ENCODE measurements at regions not wholly inside any gene's neighbourhood (a gene's known extent, or its start where the extent isn't known, plus 50 kb on each side); places are given as distances from the start of the nearest gene placed in this dataset.

DNA sequence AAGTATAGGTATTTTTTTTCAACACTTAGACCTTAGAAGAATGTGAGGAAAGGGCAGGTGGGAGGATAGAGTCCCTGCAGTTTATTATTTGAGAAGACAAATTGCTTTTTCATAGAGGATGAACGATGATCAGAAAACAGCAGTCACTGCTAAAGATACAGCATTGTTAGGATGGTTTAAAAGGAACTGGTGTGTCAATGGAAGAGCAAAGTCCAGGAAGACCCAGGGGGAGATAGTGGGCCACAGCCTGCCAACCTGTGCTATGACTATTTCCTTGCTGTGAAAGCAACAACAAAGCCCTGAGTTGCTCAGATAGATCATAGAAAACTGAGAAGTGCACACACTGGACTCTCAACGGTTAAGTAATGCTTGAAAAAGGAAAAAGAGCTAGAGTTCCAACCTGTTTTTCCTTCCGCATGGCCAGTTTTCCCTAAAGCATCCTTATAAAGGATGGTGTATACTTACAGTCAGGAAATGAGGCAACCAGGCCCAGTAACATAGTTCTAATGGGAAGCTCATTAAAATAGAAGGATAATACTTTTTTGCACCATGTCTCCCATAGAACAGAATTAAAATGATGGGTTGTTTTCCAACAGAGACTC is 153.8 kb downstream of the CEMIP2 start:
- Histone ChIP-seq H2AFZ (no peak overlapping the region), H3K4me2 (no peak overlapping the region), H3K4me3 (no peak overlapping the region), H3K79me2 (no peaks in the 10 kb centered on the region), H3K27ac (no peak overlapping the region), H3K9me2 (replicated peaks; ENCODE audit: insufficient read depth) (no peaks in the 10 kb centered on the region), H3K9me3 (ENCODE audit: low read depth) (no peaks in the 10 kb centered on the region), H4K20me1 (ENCODE audit: insufficient read depth, poor library complexity, severe bottlenecking) (no peaks in the 10 kb centered on the region), H3K27me3 (no peaks in the 10 kb centered on the region), H3K4me1 (ENCODE audit: insufficient read depth) (no peaks in the 10 kb centered on the region), H3K36me3 (replicated peaks; ENCODE audit: insufficient read depth, low read depth) (no peaks in the 10 kb centered on the region)
- no peak for DNase-seq (ENCODE audit: low spot score)
- TF ChIP-seq, protein P1, sequence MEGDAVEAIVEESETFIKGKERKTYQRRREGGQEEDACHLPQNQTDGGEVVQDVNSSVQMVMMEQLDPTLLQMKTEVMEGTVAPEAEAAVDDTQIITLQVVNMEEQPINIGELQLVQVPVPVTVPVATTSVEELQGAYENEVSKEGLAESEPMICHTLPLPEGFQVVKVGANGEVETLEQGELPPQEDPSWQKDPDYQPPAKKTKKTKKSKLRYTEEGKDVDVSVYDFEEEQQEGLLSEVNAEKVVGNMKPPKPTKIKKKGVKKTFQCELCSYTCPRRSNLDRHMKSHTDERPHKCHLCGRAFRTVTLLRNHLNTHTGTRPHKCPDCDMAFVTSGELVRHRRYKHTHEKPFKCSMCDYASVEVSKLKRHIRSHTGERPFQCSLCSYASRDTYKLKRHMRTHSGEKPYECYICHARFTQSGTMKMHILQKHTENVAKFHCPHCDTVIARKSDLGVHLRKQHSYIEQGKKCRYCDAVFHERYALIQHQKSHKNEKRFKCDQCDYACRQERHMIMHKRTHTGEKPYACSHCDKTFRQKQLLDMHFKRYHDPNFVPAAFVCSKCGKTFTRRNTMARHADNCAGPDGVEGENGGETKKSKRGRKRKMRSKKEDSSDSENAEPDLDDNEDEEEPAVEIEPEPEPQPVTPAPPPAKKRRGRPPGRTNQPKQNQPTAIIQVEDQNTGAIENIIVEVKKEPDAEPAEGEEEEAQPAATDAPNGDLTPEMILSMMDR (IDR thresholded peaks at IDR 0.05; ENCODE audit: poor library complexity): no peak
- TF ChIP-seq EZH2phosphoT487 (IDR thresholded peaks at IDR 0.05; ENCODE audit: low read depth, severe bottlenecking, unreplicated experiment) (no peak), EZH2 (IDR thresholded peaks at IDR 0.05; ENCODE audit: borderline replicate concordance) (no peak)
- 74% methylated on average over 3 of the region's 3 CpGs for WGBS (ENCODE audit: low lambda C conversion rate, missing lambda C conversion rate)

DNA sequence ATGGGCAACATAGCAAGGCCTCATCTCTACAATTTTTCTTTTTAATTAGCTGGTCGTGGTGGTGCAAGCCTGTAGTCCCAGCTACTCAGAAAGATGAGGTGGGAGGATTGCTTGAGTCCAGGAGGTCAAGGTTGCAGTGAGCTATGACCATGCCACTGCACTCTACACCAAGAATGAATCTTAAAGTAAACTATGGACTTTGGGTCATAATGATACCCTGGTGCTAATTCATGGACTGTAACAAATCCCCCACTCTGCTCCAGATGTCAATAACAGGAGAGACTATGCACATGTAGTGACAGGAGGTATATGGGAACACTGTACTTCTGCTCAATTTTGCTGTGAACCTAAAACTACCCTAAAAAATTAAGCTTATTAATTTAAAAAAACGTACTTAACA is 155.4 kb downstream of the CEMIP2 start:
- DNase-seq (ENCODE audit: low spot score): no peak
- Histone ChIP-seq H3K27me3 (no peaks in the 10 kb centered on the region), H3K9me3 (ENCODE audit: low read depth) (no peaks in the 10 kb centered on the region), H3K27ac (no peak overlapping the region), H3K79me2 (no peaks in the 10 kb centered on the region), H4K20me1 (ENCODE audit: insufficient read depth, poor library complexity, severe bottlenecking) (no peaks in the 10 kb centered on the region), H3K36me3 (replicated peaks; ENCODE audit: insufficient read depth, low read depth) (no peaks in the 10 kb centered on the region), H3K4me3 (no peak overlapping the region), H3K4me2 (no peak overlapping the region), H2AFZ (no peak overlapping the region), H3K9me2 (replicated peaks; ENCODE audit: insufficient read depth) (no peaks in the 10 kb centered on the region), H3K4me1 (ENCODE audit: insufficient read depth) (no peaks in the 10 kb centered on the region)
- TF ChIP-seq EZH2 (IDR thresholded peaks at IDR 0.05; ENCODE audit: borderline replicate concordance) (no peak), EZH2phosphoT487 (IDR thresholded peaks at IDR 0.05; ENCODE audit: low read depth, severe bottlenecking, unreplicated experiment) (no peak)
- TF ChIP-seq, protein P1 (IDR thresholded peaks at IDR 0.05; ENCODE audit: poor library complexity): no peak
- 80% methylated on average over 2 of the region's 2 CpGs for WGBS (ENCODE audit: low lambda C conversion rate, missing lambda C conversion rate)

DNA sequence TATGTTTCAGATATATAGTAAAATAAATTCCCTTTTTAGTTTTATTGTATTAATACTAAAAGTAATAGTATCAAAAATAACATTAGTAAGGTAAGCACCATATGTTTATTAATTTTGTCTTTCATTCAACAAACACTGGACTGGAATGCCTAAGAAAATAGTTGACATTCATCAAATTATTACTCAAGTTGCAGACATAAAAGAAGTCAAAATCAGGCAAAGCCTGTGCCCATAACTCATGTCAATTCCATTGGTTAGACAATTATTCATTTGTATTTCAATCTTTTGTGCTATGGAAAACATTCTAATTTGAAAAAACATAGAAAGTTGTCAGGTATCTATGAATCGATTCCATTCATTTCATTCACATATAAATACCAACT is 158.9 kb downstream of the CEMIP2 start:
- no peak overlapping the region for H3K27ac ChIP-seq
- no peaks in the 10 kb centered on the region for H3K36me3 ChIP-seq (replicated peaks; ENCODE audit: insufficient read depth, low read depth)
- H2AFZ ChIP-seq: no peak overlapping the region
- no peaks in the 10 kb centered on the region for H4K20me1 ChIP-seq (ENCODE audit: insufficient read depth, poor library complexity, severe bottlenecking)
- H3K27me3 ChIP-seq: no peaks in the 10 kb centered on the region
- H3K4me3 ChIP-seq: no peak overlapping the region
- no peak for TF ChIP-seq EZH2phosphoT487 (IDR thresholded peaks at IDR 0.05; ENCODE audit: low read depth, severe bottlenecking, unreplicated experiment)
- TF ChIP-seq EZH2 (IDR thresholded peaks at IDR 0.05; ENCODE audit: borderline replicate concordance): no peak
- TF ChIP-seq, protein P1 (IDR thresholded peaks at IDR 0.05; ENCODE audit: poor library complexity): no peak
- H3K9me2 ChIP-seq (replicated peaks; ENCODE audit: insufficient read depth): no peaks in the 10 kb centered on the region
- H3K4me2 ChIP-seq: no peak overlapping the region
- no peak for DNase-seq (ENCODE audit: low spot score)
- no peaks in the 10 kb centered on the region for H3K4me1 ChIP-seq (ENCODE audit: insufficient read depth)
- no peaks in the 10 kb centered on the region for H3K9me3 ChIP-seq (ENCODE audit: low read depth)
- H3K79me2 ChIP-seq: no peaks in the 10 kb centered on the region
- WGBS (ENCODE audit: low lambda C conversion rate, missing lambda C conversion rate): 97% methylated on average over 1 of the region's 1 CpG

All from hepatocyte (in vitro differentiated cells).